ENCODE measurements at regions not wholly inside any gene's neighbourhood (a gene's known extent, or its start where the extent isn't known, plus 50 kb on each side); places are given as distances from the start of the nearest gene placed in this dataset.

- intact Hi-C loops (cut with micrococcal nuclease; ENCODE audit: unreplicated experiment), result no loop called here
- CTCF ChIA-PET (ENCODE audit: unreplicated experiment), result no interaction called here
- POLR2A ChIA-PET, result interaction anchor here (0.6 kb wide), 1 partner anchor 14 kb away, joined by 7 read pairs; no protein-coding TSS in a partner anchor
Observed at GRCh38 chr12:66025477-66025876, 105.1 kb downstream of the LLPH start.

GRCh38 chr12:66024949-66025348 is 105.6 kb downstream of the LLPH start:
- intact Hi-C loops (cut with micrococcal nuclease; ENCODE audit: unreplicated experiment), result no loop called here
- BruUV-seq (replicated peaks), result no TSS peak
- CTCF ChIA-PET (ENCODE audit: unreplicated experiment), result no interaction called here

More at GRCh38 chr12:66025477-66025876, 105.1 kb downstream of the LLPH start:
- Histone ChIP-seq H3K27ac (ENCODE audit: low read depth, low read length, poor library complexity, severe bottlenecking) (no peak overlapping the region), H3K9me2 (ENCODE audit: insufficient read depth, low read length) (no peaks in the 10 kb centered on the region), H4K20me1 (ENCODE audit: insufficient read depth, low read length) (no peaks in the 10 kb centered on the region), H3K4me2 (ENCODE audit: low read length) (no peak overlapping the region), H3K36me3 (ENCODE audit: insufficient read depth, low read length) (no peaks in the 10 kb centered on the region), H3K4me1 (ENCODE audit: insufficient read depth, low read length, poor library complexity, severe bottlenecking) (no peaks in the 10 kb centered on the region), H3K9me3 (ENCODE audit: low read length) (no peaks in the 10 kb centered on the region), H3K79me2 (ENCODE audit: insufficient read depth, low read depth, low read length) (no peaks in the 10 kb centered on the region), H3K4me3 (ENCODE audit: low read depth, low read length, poor library complexity, severe bottlenecking) (no peak overlapping the region), H2AFZ (ENCODE audit: low read length) (no peak overlapping the region)
- DNase-seq (ENCODE audit: low spot score), result no peak
- TF ChIP-seq CTCF (conservative IDR thresholded peaks at IDR 0.05; ENCODE audit: low read length) (no peak), EZH2phosphoT487 (IDR thresholded peaks at IDR 0.05; ENCODE audit: borderline replicate concordance, low read depth, low read length) (no peak)
- no TSS peak for BruUV-seq (replicated peaks)

GRCh38 chr12:66020481-66020880 is 110.1 kb downstream of the LLPH start:
- H2AFZ ChIP-seq (ENCODE audit: low read length), result no peak overlapping the region
- no peaks in the 10 kb centered on the region for H4K20me1 ChIP-seq (ENCODE audit: insufficient read depth, low read length)
- H3K79me2 ChIP-seq (ENCODE audit: insufficient read depth, low read depth, low read length), result no peaks in the 10 kb centered on the region
- DNase-seq (ENCODE audit: low spot score), result no peak
- no peak overlapping the region for H3K27ac ChIP-seq (ENCODE audit: low read depth, low read length, poor library complexity, severe bottlenecking)
- no peak overlapping the region for H3K4me3 ChIP-seq (ENCODE audit: low read depth, low read length, poor library complexity, severe bottlenecking)
- intact Hi-C loops (cut with micrococcal nuclease; ENCODE audit: unreplicated experiment), result no loop called here
- CTCF ChIA-PET (ENCODE audit: unreplicated experiment), result no interaction called here
- BruUV-seq (replicated peaks), result no TSS peak
- no peak overlapping the region for H3K4me2 ChIP-seq (ENCODE audit: low read length)
- POLR2A ChIA-PET, result no interaction called here
- no peaks in the 10 kb centered on the region for H3K4me1 ChIP-seq (ENCODE audit: insufficient read depth, low read length, poor library complexity, severe bottlenecking)
- no peaks in the 10 kb centered on the region for H3K9me3 ChIP-seq (ENCODE audit: low read length)
- no peak for TF ChIP-seq CTCF (conservative IDR thresholded peaks at IDR 0.05; ENCODE audit: low read length)
- no peak for TF ChIP-seq EZH2phosphoT487 (IDR thresholded peaks at IDR 0.05; ENCODE audit: borderline replicate concordance, low read depth, low read length)
- no peaks in the 10 kb centered on the region for H3K9me2 ChIP-seq (ENCODE audit: insufficient read depth, low read length)
- H3K36me3 ChIP-seq (ENCODE audit: insufficient read depth, low read length), result no peaks in the 10 kb centered on the region

More at GRCh38 chr12:66024949-66025348, 105.6 kb downstream of the LLPH start:
- no peak overlapping the region for H3K27ac ChIP-seq (ENCODE audit: low read depth, low read length, poor library complexity, severe bottlenecking)
- no peaks in the 10 kb centered on the region for H4K20me1 ChIP-seq (ENCODE audit: insufficient read depth, low read length)
- no peaks in the 10 kb centered on the region for H3K9me3 ChIP-seq (ENCODE audit: low read length)
- H3K4me3 ChIP-seq (ENCODE audit: low read depth, low read length, poor library complexity, severe bottlenecking), result no peak overlapping the region
- no peaks in the 10 kb centered on the region for H3K79me2 ChIP-seq (ENCODE audit: insufficient read depth, low read depth, low read length)
- H3K4me1 ChIP-seq (ENCODE audit: insufficient read depth, low read length, poor library complexity, severe bottlenecking), result no peaks in the 10 kb centered on the region
- DNase-seq (ENCODE audit: low spot score), result no peak
- no peak overlapping the region for H2AFZ ChIP-seq (ENCODE audit: low read length)
- no peaks in the 10 kb centered on the region for H3K9me2 ChIP-seq (ENCODE audit: insufficient read depth, low read length)
- no peak for TF ChIP-seq EZH2phosphoT487 (IDR thresholded peaks at IDR 0.05; ENCODE audit: borderline replicate concordance, low read depth, low read length)
- TF ChIP-seq CTCF (conservative IDR thresholded peaks at IDR 0.05; ENCODE audit: low read length), result no peak
- no peaks in the 10 kb centered on the region for H3K36me3 ChIP-seq (ENCODE audit: insufficient read depth, low read length)
- POLR2A ChIA-PET, result no interaction called here
- H3K4me2 ChIP-seq (ENCODE audit: low read length), result no peak overlapping the region
